Esophagus squamous epithelium (tissue), 4 donors: ENCODE measurements at regions not wholly inside any gene's neighbourhood (a gene's known extent, or its start where the extent isn't known, plus 50 kb on each side); places are given as distances from the start of the nearest gene placed in this dataset.

Source experiments
- CTCF ChIP-seq, 6 experiments: fragments of 450-650 bp in 4 of 6; fragments of 200-600 bp in 2 of 6; sonication (generic) in 2 of 6; IDR thresholded peaks; one replicate each; pipeline ENCODE4 v1.5.1; 2016 to 2019; ENCODE audit warnings: antibody characterized with exemption in 6 of 6, mild to moderate bottlenecking in 4 of 6, moderate library complexity in 4 of 6
- POLR2A ChIP-seq, 4 donors: fragments of 450-650 bp; IDR thresholded peaks; one replicate each; pipeline ENCODE4 v1.6.1; 2017; ENCODE audit warnings: antibody characterized with exemption in 4 of 4, mild to moderate bottlenecking in 4 of 4, moderate library complexity in 3 of 4

GRCh38 chr10:124344266-124344590, 74.5 kb downstream of the OAT start:
- TF ChIP-seq CTCF (IDR thresholded peaks at IDR 0.05): no peak
- no peak for TF ChIP-seq POLR2A (IDR thresholded peaks at IDR 0.05)
